Fibroblast of lung (primary cell): ENCODE measurements at regions not wholly inside any gene's neighbourhood (a gene's known extent, or its start where the extent isn't known, plus 50 kb on each side); places are given as distances from the start of the nearest gene placed in this dataset.

ENCODE experiments used
- DNase-seq, 2 donors: peaks; one replicate each; pipeline versions ENCODE4 v3.0.0 to v3.0.0-alpha.2; 2010; ENCODE audit warnings: low read depth in 2 of 2
- H2AFZ ChIP-seq: 2 replicates; pipeline ENCODE4 v1.5.1; 2012; ENCODE audit warnings: low read length, control low read depth, inconsistent platforms
- H3K27ac ChIP-seq: 2 replicates; pipeline ENCODE4 v1.5.1; 2011; ENCODE audit warnings: low read length, control low read depth; ENCODE audit not compliant: insufficient read depth
- H3K27me3 ChIP-seq: 2 replicates; pipeline ENCODE4 v1.5.1; 2011; ENCODE audit warnings: mild to moderate bottlenecking, low read length; ENCODE audit not compliant: control insufficient read depth, insufficient read depth
- H3K36me3 ChIP-seq: 2 replicates; pipeline ENCODE4 v1.5.1; 2011; ENCODE audit warnings: low read length; ENCODE audit not compliant: control insufficient read depth, insufficient read depth
- H3K4me1 ChIP-seq: 2 replicates; pipeline ENCODE4 v1.5.1; 2011; ENCODE audit warnings: low read length; ENCODE audit not compliant: control insufficient read depth, insufficient read depth; ENCODE audit errors: extremely low read depth
- H3K4me2 ChIP-seq: 2 replicates; pipeline ENCODE4 v1.5.1; 2011; ENCODE audit warnings: low read length, control low read depth; ENCODE audit not compliant: insufficient read depth; ENCODE audit errors: extremely low read depth
- H3K4me3 ChIP-seq, 4 experiments: fragments of 200-600 bp in 1 of 4; sonication (generic) in 1 of 4; replicated peaks in 1 of 4; 2 replicates each; pipeline ENCODE4 v1.5.1; 2011 to 2016; ENCODE audit warnings: low read length in 4 of 4, low read depth in 3 of 4, mild to moderate bottlenecking in 3 of 4, control low read depth in 2 of 4, inconsistent platforms in 1 of 4, mixed read lengths in 1 of 4; ENCODE audit not compliant: insufficient read depth in 1 of 4; ENCODE audit errors: control extremely low read depth in 1 of 4
- H3K79me2 ChIP-seq: 2 replicates; pipeline ENCODE4 v1.5.1; 2012; ENCODE audit warnings: mild to moderate bottlenecking, low read length, inconsistent platforms; ENCODE audit not compliant: control insufficient read depth, insufficient read depth
- H3K9ac ChIP-seq: 2 replicates; pipeline ENCODE4 v1.5.1; 2011; ENCODE audit warnings: mild to moderate bottlenecking, low read length, control low read depth; ENCODE audit not compliant: insufficient read depth
- H3K9me3 ChIP-seq: 2 replicates; pipeline ENCODE4 v1.5.1; 2012; ENCODE audit warnings: low read depth, low read length; ENCODE audit not compliant: control insufficient read depth, insufficient read depth
- H4K20me1 ChIP-seq: 2 replicates; pipeline ENCODE4 v1.5.1; 2011; ENCODE audit warnings: low read length; ENCODE audit not compliant: control insufficient read depth, insufficient read depth; ENCODE audit errors: extremely low read depth
- EZH2 ChIP-seq: IDR thresholded peaks from 2 replicates; pipeline ENCODE4 v1.5.1; 2012; ENCODE audit warnings: low read length, control low read depth, mild to moderate bottlenecking; ENCODE audit errors: missing control alignments
- TF ChIP-seq, protein P1 (sequence below), 2 donors: IDR thresholded peaks in 1 of 2; conservative IDR thresholded peaks in 1 of 2; 1 replicate in 1 of 2; 2 replicates in 1 of 2; pipeline ENCODE4 v1.5.1; 2011 to 2012; ENCODE audit warnings: low read length in 2 of 2, control low read depth in 1 of 2, inconsistent platforms in 1 of 2, low read depth in 1 of 2, mild to moderate bottlenecking in 1 of 2

DNA sequence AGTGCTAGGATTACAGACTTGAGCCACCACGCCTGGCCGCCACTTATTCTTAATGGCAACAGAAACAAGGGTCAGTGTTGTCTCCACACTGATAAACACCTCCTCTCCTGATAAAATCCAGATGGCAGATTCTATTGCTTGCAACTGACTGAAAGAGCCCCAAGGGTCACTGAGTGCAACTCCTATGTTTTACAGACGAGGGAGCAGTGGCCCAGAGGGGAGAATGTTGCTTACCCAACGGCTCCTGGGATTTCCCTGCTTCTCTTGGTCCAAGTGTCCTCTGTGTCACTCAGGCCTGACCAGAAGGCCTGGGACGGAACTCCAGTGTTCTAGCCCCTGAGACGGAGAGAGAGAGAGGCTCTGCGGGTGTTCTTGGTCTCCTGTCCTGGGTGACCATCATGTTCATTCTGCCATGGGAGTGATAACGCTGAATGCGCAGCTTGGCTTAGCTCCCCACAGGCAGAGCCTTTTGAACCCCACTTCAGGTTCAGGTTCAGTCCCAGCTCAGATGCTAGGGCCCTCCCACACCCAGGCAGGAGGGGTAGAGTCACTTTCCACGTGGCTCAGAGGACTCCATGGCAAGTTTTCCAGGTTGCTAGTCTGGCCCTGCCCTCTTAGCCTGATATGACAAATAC, 77.3 kb upstream of the NLRP1 start:
- H3K36me3 ChIP-seq: no peaks in the 10 kb centered on the region
- H2AFZ ChIP-seq: no peak overlapping the region
- H3K4me1 ChIP-seq: no peaks in the 10 kb centered on the region
- TF ChIP-seq, protein P1, sequence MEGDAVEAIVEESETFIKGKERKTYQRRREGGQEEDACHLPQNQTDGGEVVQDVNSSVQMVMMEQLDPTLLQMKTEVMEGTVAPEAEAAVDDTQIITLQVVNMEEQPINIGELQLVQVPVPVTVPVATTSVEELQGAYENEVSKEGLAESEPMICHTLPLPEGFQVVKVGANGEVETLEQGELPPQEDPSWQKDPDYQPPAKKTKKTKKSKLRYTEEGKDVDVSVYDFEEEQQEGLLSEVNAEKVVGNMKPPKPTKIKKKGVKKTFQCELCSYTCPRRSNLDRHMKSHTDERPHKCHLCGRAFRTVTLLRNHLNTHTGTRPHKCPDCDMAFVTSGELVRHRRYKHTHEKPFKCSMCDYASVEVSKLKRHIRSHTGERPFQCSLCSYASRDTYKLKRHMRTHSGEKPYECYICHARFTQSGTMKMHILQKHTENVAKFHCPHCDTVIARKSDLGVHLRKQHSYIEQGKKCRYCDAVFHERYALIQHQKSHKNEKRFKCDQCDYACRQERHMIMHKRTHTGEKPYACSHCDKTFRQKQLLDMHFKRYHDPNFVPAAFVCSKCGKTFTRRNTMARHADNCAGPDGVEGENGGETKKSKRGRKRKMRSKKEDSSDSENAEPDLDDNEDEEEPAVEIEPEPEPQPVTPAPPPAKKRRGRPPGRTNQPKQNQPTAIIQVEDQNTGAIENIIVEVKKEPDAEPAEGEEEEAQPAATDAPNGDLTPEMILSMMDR (conservative IDR thresholded peaks at IDR 0.05 in 1 of 2, IDR thresholded peaks at IDR 0.05 in 1 of 2; ENCODE audit: low read depth in 1 of 2, low read length in 2 of 2): no peak
- TF ChIP-seq EZH2: no peak
- no peak overlapping the region for H3K4me2 ChIP-seq
- H3K9ac ChIP-seq: no peak overlapping the region
- H3K79me2 ChIP-seq: no peaks in the 10 kb centered on the region
- H3K4me3 ChIP-seq: no peak overlapping the region
- H4K20me1 ChIP-seq: no peaks in the 10 kb centered on the region
- no peak overlapping the region for H3K27ac ChIP-seq
- H3K27me3 ChIP-seq: no peaks in the 10 kb centered on the region
- H3K9me3 ChIP-seq: no peaks in the 10 kb centered on the region
- no peak for DNase-seq

DNA sequence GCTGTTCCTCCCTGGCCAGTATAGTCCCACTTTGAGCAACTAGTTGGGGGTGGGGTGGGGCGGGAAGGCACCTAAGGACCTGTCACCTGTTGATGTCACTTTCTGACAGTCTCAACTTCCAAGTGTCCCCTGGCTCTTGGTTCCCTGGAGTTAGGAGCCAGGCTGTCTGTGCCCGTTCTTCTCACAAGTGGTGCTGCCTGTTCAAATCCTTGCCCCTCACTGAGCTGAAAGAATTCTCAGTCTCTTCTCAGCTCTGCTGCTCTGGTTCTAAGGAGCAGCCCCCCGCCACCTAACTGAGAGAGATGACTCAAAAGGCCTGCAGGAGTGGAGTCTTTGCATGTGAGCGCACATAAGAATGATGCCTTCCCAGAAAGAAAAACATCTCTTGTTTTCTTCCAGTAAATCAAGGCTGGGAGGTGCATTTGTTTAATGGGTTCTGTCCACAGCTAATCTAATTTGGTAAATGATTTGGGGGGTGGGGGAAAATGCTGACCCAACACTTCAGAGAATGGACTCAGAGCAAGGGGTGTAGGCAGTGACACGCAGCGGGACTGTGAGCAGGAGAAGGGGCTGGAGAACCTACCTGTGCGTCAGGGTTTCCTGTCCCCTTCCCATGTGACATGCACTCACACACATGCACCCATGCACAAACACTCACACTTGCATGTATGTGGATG, 78.2 kb upstream of the NLRP1 start:
- no peaks in the 10 kb centered on the region for H3K27me3 ChIP-seq
- TF ChIP-seq, protein P1 (conservative IDR thresholded peaks at IDR 0.05 in 1 of 2, IDR thresholded peaks at IDR 0.05 in 1 of 2; ENCODE audit: low read depth in 1 of 2, low read length in 2 of 2): no peak
- no peak for TF ChIP-seq EZH2
- no peaks in the 10 kb centered on the region for H4K20me1 ChIP-seq
- H3K4me1 ChIP-seq: no peaks in the 10 kb centered on the region
- no peaks in the 10 kb centered on the region for H3K79me2 ChIP-seq
- no peaks in the 10 kb centered on the region for H3K36me3 ChIP-seq
- no peaks in the 10 kb centered on the region for H3K9me3 ChIP-seq
- no peak overlapping the region for H3K4me2 ChIP-seq
- H2AFZ ChIP-seq: no peak overlapping the region
- no peak overlapping the region for H3K27ac ChIP-seq
- DNase-seq: peak in 1 of 2 donors; percentile 0
- H3K4me3 ChIP-seq: no peak overlapping the region
- no peak overlapping the region for H3K9ac ChIP-seq

DNA sequence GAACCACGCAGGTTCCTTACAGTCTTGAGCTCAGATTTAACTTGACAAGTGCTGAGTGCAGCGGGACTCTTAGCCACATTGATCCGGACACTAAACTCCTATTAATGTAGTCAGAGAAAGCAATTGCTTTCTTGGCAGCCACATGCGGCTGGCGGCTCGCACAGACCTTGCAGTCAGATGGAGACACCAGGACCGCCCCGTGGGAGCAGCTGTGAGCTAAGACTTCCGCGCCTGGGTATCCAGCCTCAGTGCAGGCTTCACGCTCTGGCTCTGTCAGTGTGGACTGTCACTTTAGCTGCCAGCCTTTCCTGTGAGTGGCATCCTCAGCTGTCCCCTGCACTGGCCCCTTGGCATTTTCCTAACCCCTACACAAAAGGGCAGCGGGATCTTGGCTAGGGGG, 80.9 kb upstream of the NLRP1 start:
- Histone ChIP-seq H3K4me3 (no peak overlapping the region), H3K36me3 (no peaks in the 10 kb centered on the region), H3K9ac (no peak overlapping the region), H3K27me3 (no peaks in the 10 kb centered on the region), H3K27ac (no peak overlapping the region), H4K20me1 (no peaks in the 10 kb centered on the region), H3K9me3 (no peaks in the 10 kb centered on the region), H2AFZ (no peak overlapping the region), H3K79me2 (no peaks in the 10 kb centered on the region), H3K4me2 (no peak overlapping the region), H3K4me1 (no peaks in the 10 kb centered on the region)
- TF ChIP-seq, protein P1 (conservative IDR thresholded peaks at IDR 0.05 in 1 of 2, IDR thresholded peaks at IDR 0.05 in 1 of 2; ENCODE audit: low read depth in 1 of 2, low read length in 2 of 2): no peak
- no peak for TF ChIP-seq EZH2
- DNase-seq: no peak
